PFSK-1 (cell line): ENCODE measurements at regions not wholly inside any gene's neighbourhood (a gene's known extent, or its start where the extent isn't known, plus 50 kb on each side); places are given as distances from the start of the nearest gene placed in this dataset.

Experiments used
- FOXP2 ChIP-seq: optimal IDR thresholded peaks from 2 replicates; pipeline ENCODE3; 2011; ENCODE audit warnings: borderline replicate concordance, control low read depth, inconsistent platforms; ENCODE audit not compliant: insufficient read depth; ENCODE audit errors: extremely low read length, extremely low read depth
- POLR2AphosphoS5 ChIP-seq: IDR thresholded peaks from 2 replicates; pipeline ENCODE4 v1.6.1; 2012; ENCODE audit warnings: low read depth, mild to moderate bottlenecking, control low read depth, low read length, moderate library complexity
- REST ChIP-seq, 2 experiments: IDR thresholded peaks; 2 replicates each; pipeline versions ENCODE4 v1.6.1 to v1.8.0; 2011 to 2012; ENCODE audit warnings: low read depth in 2 of 2, low read length in 2 of 2, control low read depth in 1 of 2, inconsistent platforms in 1 of 2, mild to moderate bottlenecking in 1 of 2, moderate library complexity in 1 of 2; ENCODE audit not compliant: insufficient read depth in 1 of 2
- SIN3A ChIP-seq: IDR thresholded peaks from 2 replicates; pipeline ENCODE4 v1.6.1; 2012; ENCODE audit warnings: mild to moderate bottlenecking, low read length, moderate library complexity, borderline replicate concordance; ENCODE audit not compliant: insufficient read depth
- TAF1 ChIP-seq: IDR thresholded peaks from 2 replicates; pipeline ENCODE4 v1.6.1; 2012; ENCODE audit warnings: low read length, control low read depth, borderline replicate concordance; ENCODE audit not compliant: insufficient read depth

GRCh38 chr3:34016925-34017587 is 218.6 kb downstream of the PDCD6IP start:
- TF ChIP-seq POLR2AphosphoS5 (no peak), REST (IDR thresholded peaks at IDR 0.05; ENCODE audit: insufficient read depth in 1 of 2, low read depth in 2 of 2, low read length in 2 of 2) (no peak), TAF1 (no peak), SIN3A (no peak), FOXP2 (no peak)

DNA sequence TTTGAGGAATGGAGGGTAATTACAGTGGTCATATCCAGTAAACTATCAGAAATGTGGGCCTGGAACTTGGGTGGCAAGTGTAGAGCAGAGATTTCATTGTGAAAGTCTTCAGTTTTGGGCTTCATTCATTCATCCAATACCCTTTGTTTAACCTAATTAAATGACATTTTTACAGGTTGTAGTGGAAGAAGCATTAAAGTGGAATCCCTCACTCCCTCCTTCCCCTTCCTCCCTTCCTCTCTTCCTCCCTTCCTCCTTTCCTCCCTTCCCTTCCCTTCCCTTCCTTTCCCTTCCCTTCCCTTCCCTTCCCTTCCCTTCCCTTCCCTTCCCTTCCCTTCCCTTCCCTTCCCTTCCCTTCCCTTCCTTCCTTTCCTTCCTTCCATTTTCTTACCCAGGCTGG is 219.3 kb downstream of the PDCD6IP start:
- no peak for TF ChIP-seq POLR2AphosphoS5
- no peak for TF ChIP-seq SIN3A
- no peak for TF ChIP-seq FOXP2
- no peak for TF ChIP-seq REST (IDR thresholded peaks at IDR 0.05; ENCODE audit: insufficient read depth in 1 of 2, low read depth in 2 of 2, low read length in 2 of 2)
- TF ChIP-seq TAF1 = no peak

GRCh38 chr3:34019158-34019557 is 220.7 kb downstream of the PDCD6IP start:
- TF ChIP-seq SIN3A (no peak), FOXP2 (no peak), TAF1 (no peak), POLR2AphosphoS5 (no peak), REST (IDR thresholded peaks at IDR 0.05; ENCODE audit: insufficient read depth in 1 of 2, low read depth in 2 of 2, low read length in 2 of 2) (no peak)

- TF ChIP-seq REST (IDR thresholded peaks at IDR 0.05; ENCODE audit: insufficient read depth in 1 of 2, low read depth in 2 of 2, low read length in 2 of 2) (no peak), SIN3A (no peak), TAF1 (no peak), FOXP2 (no peak), POLR2AphosphoS5 (no peak)
Observed at GRCh38 chr3:34020170-34020569, 221.7 kb downstream of the PDCD6IP start.
